Glutamatergic neuron (in vitro differentiated cells): ENCODE measurements at regions not wholly inside any gene's neighbourhood (a gene's known extent, or its start where the extent isn't known, plus 50 kb on each side); places are given as distances from the start of the nearest gene placed in this dataset.

ENCODE experiments used
- DNase-seq: peaks from one replicate; pipeline ENCODE4 v3.0.0; 2022
- H3K27ac Mint-ChIP-seq: one replicate; pipeline ENCODE4 v1.8.0; 2020; ENCODE audit warnings: mild to moderate bottlenecking, mixed read lengths, inconsistent platforms; ENCODE audit not compliant: unreplicated experiment
- H3K27me3 Mint-ChIP-seq: one replicate; pipeline ENCODE4 v1.8.0; 2020; ENCODE audit warnings: mild to moderate bottlenecking, moderate library complexity, mixed read lengths, inconsistent platforms; ENCODE audit not compliant: unreplicated experiment
- H3K36me3 Mint-ChIP-seq: one replicate; pipeline ENCODE4 v1.8.0; 2020; ENCODE audit warnings: mild to moderate bottlenecking, mixed read lengths, inconsistent platforms; ENCODE audit not compliant: unreplicated experiment
- H3K4me1 Mint-ChIP-seq: one replicate; pipeline ENCODE4 v1.8.0; 2020; ENCODE audit warnings: mild to moderate bottlenecking, low read depth, mixed read lengths, inconsistent platforms; ENCODE audit not compliant: unreplicated experiment
- H3K4me3 Mint-ChIP-seq: one replicate; pipeline ENCODE4 v1.8.0; 2020; ENCODE audit warnings: mild to moderate bottlenecking, mixed read lengths, inconsistent platforms; ENCODE audit not compliant: unreplicated experiment
- H3K9me3 Mint-ChIP-seq: one replicate; pipeline ENCODE4 v1.8.0; 2020; ENCODE audit warnings: mild to moderate bottlenecking, moderate library complexity, mixed read lengths, inconsistent platforms; ENCODE audit not compliant: unreplicated experiment
- TF ChIP-seq, protein P1 (sequence below): fragments of 200-600 bp; sonication (generic); IDR thresholded peaks from one replicate; pipeline ENCODE4 v1.5.0; 2021; ENCODE audit not compliant: partially characterized antibody, unreplicated experiment

DNA sequence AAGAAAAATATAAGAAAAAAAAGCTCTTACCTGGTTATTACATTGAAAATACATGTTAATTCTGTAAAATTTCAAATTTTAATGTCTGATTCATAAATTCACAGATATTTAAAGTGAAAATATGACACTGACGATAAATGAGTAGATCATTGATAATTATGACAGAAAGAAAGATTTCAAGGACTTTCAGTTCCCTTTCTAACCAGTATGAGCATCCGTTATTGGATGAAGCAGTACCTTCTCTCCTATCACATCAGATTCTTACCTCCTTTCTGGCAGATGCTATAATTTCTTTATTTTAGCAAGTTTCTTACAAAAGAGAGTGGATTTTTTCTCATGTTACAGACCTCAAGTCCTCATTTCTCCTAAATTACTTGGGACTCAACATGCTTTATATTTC lies 847.3 kb downstream of the JRKL start:
- Mint-ChIP-seq H3K4me3 (no peak overlapping the region), H3K27me3 (no peaks in the 10 kb centered on the region), H3K4me1 (no peaks in the 10 kb centered on the region), H3K9me3 (no peaks in the 10 kb centered on the region), H3K27ac (no peak overlapping the region), H3K36me3 (no peaks in the 10 kb centered on the region)
- TF ChIP-seq, protein P1, sequence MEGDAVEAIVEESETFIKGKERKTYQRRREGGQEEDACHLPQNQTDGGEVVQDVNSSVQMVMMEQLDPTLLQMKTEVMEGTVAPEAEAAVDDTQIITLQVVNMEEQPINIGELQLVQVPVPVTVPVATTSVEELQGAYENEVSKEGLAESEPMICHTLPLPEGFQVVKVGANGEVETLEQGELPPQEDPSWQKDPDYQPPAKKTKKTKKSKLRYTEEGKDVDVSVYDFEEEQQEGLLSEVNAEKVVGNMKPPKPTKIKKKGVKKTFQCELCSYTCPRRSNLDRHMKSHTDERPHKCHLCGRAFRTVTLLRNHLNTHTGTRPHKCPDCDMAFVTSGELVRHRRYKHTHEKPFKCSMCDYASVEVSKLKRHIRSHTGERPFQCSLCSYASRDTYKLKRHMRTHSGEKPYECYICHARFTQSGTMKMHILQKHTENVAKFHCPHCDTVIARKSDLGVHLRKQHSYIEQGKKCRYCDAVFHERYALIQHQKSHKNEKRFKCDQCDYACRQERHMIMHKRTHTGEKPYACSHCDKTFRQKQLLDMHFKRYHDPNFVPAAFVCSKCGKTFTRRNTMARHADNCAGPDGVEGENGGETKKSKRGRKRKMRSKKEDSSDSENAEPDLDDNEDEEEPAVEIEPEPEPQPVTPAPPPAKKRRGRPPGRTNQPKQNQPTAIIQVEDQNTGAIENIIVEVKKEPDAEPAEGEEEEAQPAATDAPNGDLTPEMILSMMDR, result no peak
- no peak for DNase-seq

DNA sequence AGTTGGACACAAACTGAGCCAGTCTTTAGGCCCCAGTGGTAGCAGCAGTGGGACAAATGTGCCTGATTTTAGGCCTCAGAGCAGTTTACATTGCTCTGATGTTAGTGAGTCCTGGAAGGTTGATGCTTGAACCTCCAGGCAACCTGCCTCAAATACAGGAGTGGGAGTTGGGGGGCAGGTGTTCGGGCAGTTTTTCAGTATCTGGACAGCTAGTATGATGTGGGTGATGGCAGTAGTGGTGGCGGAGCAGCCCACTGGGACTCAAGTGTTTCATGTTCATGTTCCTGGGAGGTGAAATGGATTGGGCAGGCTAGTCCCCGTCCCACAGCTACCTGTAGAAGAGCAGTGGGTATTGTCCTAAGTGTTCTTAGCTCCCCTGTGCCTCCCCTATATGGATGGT lies 857.8 kb downstream of the JRKL start:
- Mint-ChIP-seq H3K27ac (no peak overlapping the region), H3K4me3 (no peak overlapping the region), H3K4me1 (no peaks in the 10 kb centered on the region)

DNA sequence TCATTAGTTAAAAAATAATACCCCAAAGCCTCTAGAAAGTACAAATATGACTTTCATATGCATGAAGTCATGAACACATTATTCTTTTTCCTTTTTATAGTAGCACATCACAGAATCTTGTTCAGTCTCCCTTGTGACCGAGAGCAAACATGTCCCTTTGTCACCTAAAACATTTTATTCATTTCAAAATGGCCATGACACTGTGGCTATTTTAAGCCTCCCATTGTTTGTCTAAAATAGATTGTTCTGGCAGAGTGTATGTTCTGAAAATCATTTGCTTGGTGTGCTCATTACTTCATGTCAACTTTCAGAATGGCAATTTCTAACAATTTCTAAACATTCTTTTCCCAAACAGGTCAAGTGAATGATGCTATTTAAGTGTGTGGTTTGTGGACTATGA lies 865.0 kb downstream of the JRKL start:
- no peak for DNase-seq
- no peaks in the 10 kb centered on the region for H3K4me1 Mint-ChIP-seq
- TF ChIP-seq, protein P1, result no peak
- H3K4me3 Mint-ChIP-seq, result no peak overlapping the region
- no peak overlapping the region for H3K27ac Mint-ChIP-seq
- no peaks in the 10 kb centered on the region for H3K9me3 Mint-ChIP-seq
- no peaks in the 10 kb centered on the region for H3K36me3 Mint-ChIP-seq
- no peaks in the 10 kb centered on the region for H3K27me3 Mint-ChIP-seq

More for the DNA sequence above, 857.8 kb downstream of the JRKL start:
- no peaks in the 10 kb centered on the region for H3K27me3 Mint-ChIP-seq
- H3K36me3 Mint-ChIP-seq, result no peaks in the 10 kb centered on the region
- peaks cover 2% of the 10 kb centered on the region for H3K9me3 Mint-ChIP-seq
- DNase-seq, result no peak
- TF ChIP-seq, protein P1, result no peak

DNA sequence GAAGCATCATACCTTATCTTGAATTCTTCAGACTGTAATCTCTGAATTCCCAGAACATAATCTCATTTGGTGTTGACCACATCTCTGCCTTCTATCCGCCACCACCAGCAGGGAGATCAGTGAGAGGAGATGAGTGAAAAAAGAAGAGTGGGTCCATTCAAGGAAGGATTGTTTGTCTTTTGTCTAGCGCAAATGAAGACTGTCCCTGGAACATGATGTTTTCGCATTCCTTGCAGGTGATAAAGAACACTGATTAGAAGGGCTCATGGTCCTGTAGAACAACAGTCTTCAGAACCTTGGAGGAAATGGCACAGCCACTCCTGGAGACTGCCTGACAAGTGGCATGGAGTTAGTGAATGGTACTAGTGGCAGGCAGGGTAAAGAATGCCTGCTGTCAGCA lies 869.6 kb downstream of the JRKL start:
- TF ChIP-seq, protein P1, result no peak
- no peaks in the 10 kb centered on the region for H3K9me3 Mint-ChIP-seq
- no peaks in the 10 kb centered on the region for H3K36me3 Mint-ChIP-seq
- H3K27ac Mint-ChIP-seq, result no peak overlapping the region
- H3K4me1 Mint-ChIP-seq, result peaks cover 8% of the 10 kb centered on the region
- H3K4me3 Mint-ChIP-seq, result no peak overlapping the region
- DNase-seq, result no peak
- no peaks in the 10 kb centered on the region for H3K27me3 Mint-ChIP-seq

DNA sequence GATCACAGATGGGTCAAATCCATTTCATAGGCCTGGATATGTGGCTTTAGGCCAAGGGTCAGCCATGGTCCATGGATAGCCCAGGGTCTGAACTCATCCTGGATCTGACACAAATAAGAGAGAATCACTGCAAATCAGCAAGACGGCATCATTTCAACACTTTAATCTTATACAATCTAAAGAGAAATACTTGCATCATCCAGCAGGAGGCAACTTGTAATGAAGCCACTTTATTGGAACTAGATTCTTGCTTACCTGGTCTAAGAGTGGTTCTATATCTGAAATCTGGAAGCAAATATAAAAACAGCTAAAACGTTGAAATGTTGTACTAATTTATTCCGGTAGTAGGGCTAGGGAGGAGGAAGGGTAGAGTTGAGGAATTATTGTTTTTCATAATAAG lies 870.1 kb downstream of the JRKL start:
- no peaks in the 10 kb centered on the region for H3K9me3 Mint-ChIP-seq
- TF ChIP-seq, protein P1, result peak; percentile 52
- H3K27me3 Mint-ChIP-seq, result no peaks in the 10 kb centered on the region
- no peak overlapping the region for H3K27ac Mint-ChIP-seq
- H3K36me3 Mint-ChIP-seq, result no peaks in the 10 kb centered on the region
- H3K4me1 Mint-ChIP-seq, result peaks cover 8% of the 10 kb centered on the region
- no peak for DNase-seq
- no peak overlapping the region for H3K4me3 Mint-ChIP-seq
